ENCODE measurements at regions not wholly inside any gene's neighbourhood (a gene's known extent, or its start where the extent isn't known, plus 50 kb on each side); places are given as distances from the start of the nearest gene placed in this dataset.
A peak's percentile ranks its signal among the peaks of the same experiment; 100 is the strongest.

GRCh38 chr7:47125529-47125928 is 456.4 kb downstream of the TNS3 start:
- Histone ChIP-seq H3K4me1 (replicated peaks in 1 of 2) (no peaks in the 10 kb centered on the region), H3K27ac (no peak overlapping the region), H3K4me3 (no peak overlapping the region)
- ATAC-seq (replicated peaks in 6 of 8), result no peak
- WGBS, 10 experiments, result 67 to 100% (median 89%) methylated on average over 1 to 12 of the region's 14 CpGs; no CpG with 5 or more reads in 2 of the 10 experiments
- in situ Hi-C loops (cut with MboI; ENCODE audit: low pct_unique_long_range_greater_than_20kb in 2 of 9, low sequenced_read_pairs in 9 of 9, unreplicated experiment in 9 of 9), result no loop called here

GRCh38 chr7:47119261-47119865 is 462.5 kb downstream of the TNS3 start:
- WGBS, 10 experiments, result 29 to 100% (median 78%) methylated on average over 1 to 4 of the region's 4 CpGs; no CpG with 5 or more reads in 1 of the 10 experiments
- ATAC-seq (replicated peaks in 6 of 8), result peak in 3 of 8 experiments; percentile 23 to 35 (median 35)
- Histone ChIP-seq H3K27ac (no peak overlapping the region), H3K4me1 (replicated peaks in 1 of 2) (no peaks in the 10 kb centered on the region), H3K4me3 (no peak overlapping the region)
- in situ Hi-C loops (cut with MboI; ENCODE audit: low pct_unique_long_range_greater_than_20kb in 2 of 9, low sequenced_read_pairs in 9 of 9, unreplicated experiment in 9 of 9), result no loop called here

- ATAC-seq (replicated peaks in 6 of 8), result peak in 5 of 8 experiments; percentile 67 to 82 (median 81)
- in situ Hi-C loops (cut with MboI; ENCODE audit: low pct_unique_long_range_greater_than_20kb in 2 of 9, low sequenced_read_pairs in 9 of 9, unreplicated experiment in 9 of 9), result no loop called here
Observed at GRCh38 chr7:47104206-47104549, 477.7 kb downstream of the TNS3 start.

GRCh38 chr7:47103498-47104205 is 478.3 kb downstream of the TNS3 start:
- H3K27ac ChIP-seq, result no peak overlapping the region
- WGBS, 10 experiments, result 80 to 100% (median 95%) methylated on average over 1 to 8 of the region's 17 CpGs; no CpG with 5 or more reads in 4 of the 10 experiments
- ATAC-seq (replicated peaks in 6 of 8), result peak in 4 of 8 experiments; percentile 27 to 58 (median 40)
- no peak overlapping the region for H3K4me3 ChIP-seq
- no peaks in the 10 kb centered on the region for H3K4me1 ChIP-seq (replicated peaks in 1 of 2)
- in situ Hi-C loops (cut with MboI; ENCODE audit: low pct_unique_long_range_greater_than_20kb in 2 of 9, low sequenced_read_pairs in 9 of 9, unreplicated experiment in 9 of 9), result no loop called here

More at GRCh38 chr7:47104206-47104549, 477.7 kb downstream of the TNS3 start:
- Histone ChIP-seq H3K4me1 (replicated peaks in 1 of 2) (no peaks in the 10 kb centered on the region), H3K4me3 (no peak overlapping the region), H3K27ac (no peak overlapping the region)
- 0 to 40% (median 20%) methylated on average over 1 of the region's 4 CpGs; no CpG with 5 or more reads in 6 of the 10 experiments for WGBS, 10 experiments

GRCh38 chr7:47102331-47102841 is 479.5 kb downstream of the TNS3 start:
- Histone ChIP-seq H3K27ac (no peak overlapping the region), H3K4me3 (no peak overlapping the region), H3K4me1 (replicated peaks in 1 of 2) (no peaks in the 10 kb centered on the region)
- no peak for ATAC-seq (replicated peaks in 6 of 8)
- 22 to 100% (median 91%) methylated on average over 1 to 3 of the region's 3 CpGs; no CpG with 5 or more reads in 1 of the 10 experiments for WGBS, 10 experiments
- in situ Hi-C loops (cut with MboI; ENCODE audit: low pct_unique_long_range_greater_than_20kb in 2 of 9, low sequenced_read_pairs in 9 of 9, unreplicated experiment in 9 of 9), result no loop called here

GRCh38 chr7:47100817-47101435 is 481.0 kb downstream of the TNS3 start:
- Histone ChIP-seq H3K27ac (no peak overlapping the region), H3K4me1 (replicated peaks in 1 of 2) (no peaks in the 10 kb centered on the region), H3K4me3 (no peak overlapping the region)
- 0 to 83% (median 51%) methylated on average over 1 to 3 of the region's 5 CpGs; no CpG with 5 or more reads in 3 of the 10 experiments for WGBS, 10 experiments
- in situ Hi-C loops (cut with MboI; ENCODE audit: low pct_unique_long_range_greater_than_20kb in 2 of 9, low sequenced_read_pairs in 9 of 9, unreplicated experiment in 9 of 9), result no loop called here
- peak in 3 of 8 experiments; percentile 59 to 87 (median 75) for ATAC-seq (replicated peaks in 6 of 8)

GRCh38 chr7:47100148-47100816 is 481.6 kb downstream of the TNS3 start:
- in situ Hi-C loops (cut with MboI; ENCODE audit: low pct_unique_long_range_greater_than_20kb in 2 of 9, low sequenced_read_pairs in 9 of 9, unreplicated experiment in 9 of 9), result no loop called here
- 57 to 95% (median 84%) methylated on average over 2 to 5 of the region's 5 CpGs for WGBS, 10 experiments
- no peak for ATAC-seq (replicated peaks in 6 of 8)

GRCh38 chr7:47097431-47097830 is 484.5 kb downstream of the TNS3 start:
- no peak overlapping the region for H3K4me3 ChIP-seq
- no peaks in the 10 kb centered on the region for H3K4me1 ChIP-seq (replicated peaks in 1 of 2)
- no peak for ATAC-seq (replicated peaks in 6 of 8)
- H3K27ac ChIP-seq, result no peak overlapping the region
- WGBS, 10 experiments, result 71 to 100% (median 93%) methylated on average over 1 to 2 of the region's 2 CpGs; no CpG with 5 or more reads in 2 of the 10 experiments
- in situ Hi-C loops (cut with MboI; ENCODE audit: low pct_unique_long_range_greater_than_20kb in 2 of 9, low sequenced_read_pairs in 9 of 9, unreplicated experiment in 9 of 9), result loop anchor here in 8 of 9 experiments (25.0 kb wide), 3 partner anchors 310 to 1185 kb away; partner anchors contain the start of gene IGFBP3 (in 7 of the 8)

More at GRCh38 chr7:47100148-47100816, 481.6 kb downstream of the TNS3 start:
- no peaks in the 10 kb centered on the region for H3K4me1 ChIP-seq (replicated peaks in 1 of 2)
- H3K4me3 ChIP-seq, result no peak overlapping the region
- no peak overlapping the region for H3K27ac ChIP-seq

- H3K27ac ChIP-seq, result no peak overlapping the region
- in situ Hi-C loops (cut with MboI; ENCODE audit: low pct_unique_long_range_greater_than_20kb in 2 of 9, low sequenced_read_pairs in 9 of 9, unreplicated experiment in 9 of 9), result loop anchor here in 8 of 9 experiments (25.0 kb wide), 3 partner anchors 309 to 1184 kb away; partner anchors contain the start of gene IGFBP3 (in 7 of the 8)
- 0 to 80% (median 69%) methylated on average over 1 of the region's 1 CpG; no CpG with 5 or more reads in 4 of the 10 experiments for WGBS, 10 experiments
- ATAC-seq (replicated peaks in 6 of 8), result no peak
- H3K4me1 ChIP-seq (replicated peaks in 1 of 2), result no peaks in the 10 kb centered on the region
- no peak overlapping the region for H3K4me3 ChIP-seq
Observed at GRCh38 chr7:47095946-47096345, 486.0 kb downstream of the TNS3 start.

- Histone ChIP-seq H3K27ac (no peak overlapping the region), H3K4me1 (replicated peaks in 1 of 2) (no peaks in the 10 kb centered on the region), H3K4me3 (no peak overlapping the region)
- WGBS, 10 experiments, result 75 to 100% (median 87%) methylated on average over 1 to 7 of the region's 7 CpGs; no CpG with 5 or more reads in 1 of the 10 experiments
- in situ Hi-C loops (cut with MboI; ENCODE audit: low pct_unique_long_range_greater_than_20kb in 2 of 9, low sequenced_read_pairs in 9 of 9, unreplicated experiment in 9 of 9), result loop anchor here in 8 of 9 experiments (25.0 kb wide), 3 partner anchors 307 to 1182 kb away; partner anchors contain the start of gene IGFBP3 (in 7 of the 8)
- no peak for ATAC-seq (replicated peaks in 6 of 8)
Observed at GRCh38 chr7:47094462-47094861, 487.4 kb downstream of the TNS3 start.

- no peak for ATAC-seq (replicated peaks in 6 of 8)
- WGBS, 10 experiments, result 4 to 100% (median 87%) methylated on average over 1 to 7 of the region's 7 CpGs
- Histone ChIP-seq H3K4me3 (no peak overlapping the region), H3K27ac (no peak overlapping the region), H3K4me1 (replicated peaks in 1 of 2) (no peaks in the 10 kb centered on the region)
- in situ Hi-C loops (cut with MboI; ENCODE audit: low pct_unique_long_range_greater_than_20kb in 2 of 9, low sequenced_read_pairs in 9 of 9, unreplicated experiment in 9 of 9), result loop anchor here in 8 of 9 experiments (25.0 kb wide), 3 partner anchors 306 to 1181 kb away; partner anchors contain the start of gene IGFBP3 (in 7 of the 8)
Observed at GRCh38 chr7:47093320-47094234, 488.3 kb downstream of the TNS3 start.

GRCh38 chr7:47092336-47092735 is 489.6 kb downstream of the TNS3 start:
- in situ Hi-C loops (cut with MboI; ENCODE audit: low pct_unique_long_range_greater_than_20kb in 2 of 9, low sequenced_read_pairs in 9 of 9, unreplicated experiment in 9 of 9), result loop anchor here in 8 of 9 experiments (25.0 kb wide), 3 partner anchors 305 to 1180 kb away; partner anchors contain the start of gene IGFBP3 (in 7 of the 8)
- Histone ChIP-seq H3K4me3 (no peak overlapping the region), H3K27ac (no peak overlapping the region), H3K4me1 (replicated peaks in 1 of 2) (no peaks in the 10 kb centered on the region)
- ATAC-seq (replicated peaks in 6 of 8), result no peak
